Stomach (tissue), 4 donors: ENCODE measurements at regions not wholly inside any gene's neighbourhood (a gene's known extent, or its start where the extent isn't known, plus 50 kb on each side); places are given as distances from the start of the nearest gene placed in this dataset.

Experiments used
- EP300 ChIP-seq: sonication (generic); formaldehyde crosslinking; IDR thresholded peaks from one replicate; pipeline ENCODE4 v1.6.1; 2017; ENCODE audit warnings: antibody characterized with exemption
- TF ChIP-seq, protein P1 (sequence below), 7 experiments: fragments of 450-650 bp in 4 of 7; fragments of 200-600 bp in 3 of 7; sonication (generic) in 3 of 7; IDR thresholded peaks; one replicate each; pipeline ENCODE4 v1.5.1; 2016 to 2019; ENCODE audit warnings: antibody characterized with exemption in 7 of 7, control low read depth in 2 of 7, mild to moderate bottlenecking in 1 of 7

DNA sequence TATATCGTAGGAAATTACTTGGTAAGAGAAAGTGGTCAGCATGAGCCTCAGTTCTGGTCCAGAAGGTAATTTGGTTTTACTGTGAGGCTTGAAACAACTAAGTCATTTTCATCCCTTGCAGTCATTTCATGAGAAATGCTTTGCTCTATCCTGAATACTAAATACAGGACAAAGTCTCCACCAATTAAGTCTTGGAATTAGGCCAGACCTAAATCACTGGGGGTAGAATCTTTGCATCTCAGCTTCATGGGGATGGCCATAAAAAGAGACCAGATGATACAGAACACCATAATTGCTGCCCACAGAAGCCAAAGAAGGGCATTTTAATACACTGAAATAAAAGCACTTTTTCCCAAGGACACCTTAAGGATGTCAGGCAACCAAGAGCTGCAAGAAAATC is 277.9 kb upstream of the DCN start:
- TF ChIP-seq, protein P1, sequence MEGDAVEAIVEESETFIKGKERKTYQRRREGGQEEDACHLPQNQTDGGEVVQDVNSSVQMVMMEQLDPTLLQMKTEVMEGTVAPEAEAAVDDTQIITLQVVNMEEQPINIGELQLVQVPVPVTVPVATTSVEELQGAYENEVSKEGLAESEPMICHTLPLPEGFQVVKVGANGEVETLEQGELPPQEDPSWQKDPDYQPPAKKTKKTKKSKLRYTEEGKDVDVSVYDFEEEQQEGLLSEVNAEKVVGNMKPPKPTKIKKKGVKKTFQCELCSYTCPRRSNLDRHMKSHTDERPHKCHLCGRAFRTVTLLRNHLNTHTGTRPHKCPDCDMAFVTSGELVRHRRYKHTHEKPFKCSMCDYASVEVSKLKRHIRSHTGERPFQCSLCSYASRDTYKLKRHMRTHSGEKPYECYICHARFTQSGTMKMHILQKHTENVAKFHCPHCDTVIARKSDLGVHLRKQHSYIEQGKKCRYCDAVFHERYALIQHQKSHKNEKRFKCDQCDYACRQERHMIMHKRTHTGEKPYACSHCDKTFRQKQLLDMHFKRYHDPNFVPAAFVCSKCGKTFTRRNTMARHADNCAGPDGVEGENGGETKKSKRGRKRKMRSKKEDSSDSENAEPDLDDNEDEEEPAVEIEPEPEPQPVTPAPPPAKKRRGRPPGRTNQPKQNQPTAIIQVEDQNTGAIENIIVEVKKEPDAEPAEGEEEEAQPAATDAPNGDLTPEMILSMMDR (IDR thresholded peaks at IDR 0.05) = no peak
- TF ChIP-seq EP300 = no peak
